ENCODE measurements at regions not wholly inside any gene's neighbourhood (a gene's known extent, or its start where the extent isn't known, plus 50 kb on each side); places are given as distances from the start of the nearest gene placed in this dataset.

DNA sequence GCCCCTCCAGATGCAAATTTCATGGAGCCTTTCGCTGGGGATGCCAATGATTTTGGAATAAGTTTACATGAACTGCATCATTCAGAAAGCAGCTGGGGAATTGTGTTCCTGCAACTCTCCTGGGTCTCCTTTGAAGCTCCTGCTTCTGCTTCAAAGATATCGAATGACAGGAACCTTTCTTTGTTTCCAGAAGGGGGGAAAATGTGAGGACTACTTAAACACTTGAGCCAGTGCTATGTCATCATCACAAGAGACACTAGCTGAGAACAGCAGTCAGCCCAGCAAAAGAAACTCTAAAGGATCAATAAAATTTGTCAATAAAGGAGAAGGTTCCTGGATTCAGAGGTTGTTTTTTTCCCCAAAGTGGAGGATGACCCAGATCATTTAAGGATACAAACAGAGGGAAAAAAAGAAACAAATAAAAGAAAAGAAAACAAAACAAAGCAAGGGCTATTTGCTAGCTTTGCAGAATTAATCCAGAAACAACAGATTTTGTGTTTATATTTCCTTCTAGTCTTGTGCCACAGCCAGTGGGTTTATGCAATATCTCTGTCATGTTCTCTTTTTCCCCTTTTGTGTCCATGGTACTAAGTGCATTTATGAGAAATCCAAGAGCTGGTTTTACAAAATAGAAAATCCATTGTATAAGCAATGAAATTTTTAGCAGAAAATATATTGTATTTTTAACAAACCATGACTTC, 463.7 kb downstream of the CDH2 start:
- in situ Hi-C loops (cut with HindIII; ENCODE audit: low sequenced_read_pairs), result no loop called here
- DNase-seq (ENCODE audit: low spot score), result no peak

DNA sequence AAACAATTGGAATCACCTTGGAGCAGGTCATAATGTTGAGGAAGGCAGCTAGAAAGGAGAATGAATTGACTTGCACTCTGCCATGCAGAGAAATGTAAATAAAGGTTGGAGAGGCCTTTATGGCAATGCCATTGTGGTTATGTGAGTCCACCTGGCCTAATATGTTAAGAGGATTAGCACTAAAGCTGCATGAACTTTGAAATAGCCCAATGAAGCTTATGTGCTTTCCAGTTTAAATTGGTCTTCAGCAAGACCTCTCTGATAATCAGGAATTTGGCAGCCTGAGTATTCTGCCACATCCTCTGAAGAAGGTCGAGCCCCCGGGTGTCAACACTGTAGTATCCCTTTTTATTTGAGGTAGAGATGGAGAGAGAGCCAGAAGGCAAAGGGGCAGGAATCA, 464.9 kb downstream of the CDH2 start:
- no peak for DNase-seq (ENCODE audit: low spot score)
- in situ Hi-C loops (cut with HindIII; ENCODE audit: low sequenced_read_pairs), result no loop called here

DNA sequence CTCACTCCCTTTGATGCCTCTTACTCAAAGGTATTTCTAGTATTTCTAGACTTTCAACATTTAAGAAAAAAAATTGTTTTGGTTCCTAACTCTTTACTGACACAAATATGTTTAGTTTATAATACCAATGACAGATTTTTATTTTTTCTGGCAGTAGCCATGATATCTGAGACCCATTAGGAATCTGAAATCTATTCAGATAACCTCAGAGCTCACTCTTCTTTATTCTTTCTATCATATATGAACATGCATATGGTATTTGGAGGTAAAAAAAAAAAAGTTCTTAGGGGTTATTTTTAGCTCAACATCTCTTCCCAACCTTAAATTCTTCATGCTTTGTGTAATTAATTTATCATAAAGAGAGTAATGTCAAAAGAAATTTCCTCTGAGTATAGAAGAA, 465.5 kb downstream of the CDH2 start:
- DNase-seq (ENCODE audit: low spot score), result no peak
- in situ Hi-C loops (cut with HindIII; ENCODE audit: low sequenced_read_pairs), result no loop called here

DNA sequence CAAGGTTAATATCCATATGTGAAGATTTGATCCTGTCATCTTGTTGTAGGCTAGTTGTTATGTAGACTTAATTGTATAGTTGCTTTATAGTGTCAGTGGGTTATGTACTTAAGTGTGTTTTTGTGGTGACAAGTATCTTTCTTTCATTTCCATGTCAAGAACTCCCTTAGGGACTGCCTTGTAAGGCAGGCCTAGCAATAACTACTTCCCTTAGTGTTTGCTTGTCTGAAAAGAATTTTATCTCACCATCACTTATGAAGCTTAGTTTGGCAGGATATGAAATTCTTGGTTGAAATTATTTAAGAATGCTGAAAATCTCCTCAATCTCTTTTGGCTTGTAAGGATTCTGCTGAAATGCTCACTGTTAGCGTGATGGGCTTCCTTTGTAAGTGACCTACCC, 467.6 kb downstream of the CDH2 start:
- in situ Hi-C loops (cut with HindIII; ENCODE audit: low sequenced_read_pairs), result no loop called here
- no peak for DNase-seq (ENCODE audit: low spot score)

DNA sequence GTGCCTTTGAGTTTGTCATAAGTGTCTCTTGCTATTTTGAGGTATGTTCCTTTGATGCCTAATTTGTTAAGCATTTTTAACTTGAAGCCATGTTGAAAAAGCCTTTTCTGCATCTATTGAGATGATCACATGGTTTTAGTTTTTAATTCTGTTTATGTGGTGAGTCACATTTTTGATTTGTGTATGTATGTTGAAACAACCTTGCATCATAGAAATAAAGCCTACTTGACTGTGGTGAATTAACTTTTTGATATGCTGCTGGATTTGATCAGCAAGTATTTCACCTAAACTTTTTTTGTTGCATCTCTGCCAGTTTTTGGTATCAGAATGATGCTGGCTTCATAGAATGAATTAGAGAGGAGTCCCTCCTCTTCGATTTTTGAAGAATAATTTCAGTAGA, 469.7 kb downstream of the CDH2 start:
- in situ Hi-C loops (cut with HindIII; ENCODE audit: low sequenced_read_pairs), result no loop called here
- DNase-seq (ENCODE audit: low spot score), result no peak

DNA sequence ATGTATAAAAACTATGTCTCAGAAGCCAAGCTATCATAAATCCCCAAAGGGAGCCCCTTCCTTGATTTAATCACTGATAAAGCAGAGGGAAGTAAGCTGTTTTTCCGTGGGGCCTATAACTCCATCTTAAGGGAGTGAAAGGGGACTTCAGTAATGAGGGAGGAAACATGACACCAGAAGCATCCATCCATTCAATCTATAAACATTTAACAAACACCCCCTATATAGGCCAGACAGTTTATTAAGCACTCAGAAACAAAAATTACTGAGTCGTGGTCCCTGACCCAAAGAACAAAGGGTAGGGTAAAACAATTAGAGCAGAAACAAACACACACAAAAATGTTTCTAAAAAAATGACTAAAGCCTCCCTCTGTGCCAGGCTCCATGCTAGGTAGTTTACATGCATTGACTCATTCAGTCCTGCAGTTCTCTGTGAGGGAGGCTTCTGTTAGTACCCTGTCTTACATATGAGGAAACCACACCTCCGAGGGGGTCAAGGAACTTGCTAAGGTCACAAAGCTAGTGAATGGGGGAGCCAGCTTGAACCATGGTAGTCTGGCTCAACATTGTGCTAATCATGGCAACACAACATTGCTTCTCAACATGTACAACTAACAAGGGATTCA, 472.1 kb downstream of the CDH2 start:
- in situ Hi-C loops (cut with HindIII; ENCODE audit: low sequenced_read_pairs), result no loop called here
- DNase-seq (ENCODE audit: low spot score), result no peak

DNA sequence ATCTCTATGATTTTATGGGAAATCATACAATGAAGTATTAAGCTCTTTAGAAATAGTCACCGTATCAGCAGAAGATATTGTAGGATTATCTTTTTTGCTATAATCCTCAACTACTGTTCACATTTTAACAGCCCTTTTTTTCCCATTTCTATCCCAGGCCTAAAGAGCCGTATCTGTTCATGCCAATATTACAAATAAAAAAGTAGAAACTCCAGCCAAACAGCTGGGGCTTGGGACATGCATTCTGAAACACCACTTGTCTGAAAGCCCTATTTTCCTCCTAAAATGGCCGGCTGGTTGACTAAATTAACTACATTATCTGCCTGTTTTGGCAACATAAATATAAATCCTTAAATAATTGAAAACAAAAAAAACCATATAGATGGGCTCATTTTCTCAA, 477.8 kb downstream of the CDH2 start:
- DNase-seq (ENCODE audit: low spot score), result no peak
- in situ Hi-C loops (cut with HindIII; ENCODE audit: low sequenced_read_pairs), result no loop called here

DNA sequence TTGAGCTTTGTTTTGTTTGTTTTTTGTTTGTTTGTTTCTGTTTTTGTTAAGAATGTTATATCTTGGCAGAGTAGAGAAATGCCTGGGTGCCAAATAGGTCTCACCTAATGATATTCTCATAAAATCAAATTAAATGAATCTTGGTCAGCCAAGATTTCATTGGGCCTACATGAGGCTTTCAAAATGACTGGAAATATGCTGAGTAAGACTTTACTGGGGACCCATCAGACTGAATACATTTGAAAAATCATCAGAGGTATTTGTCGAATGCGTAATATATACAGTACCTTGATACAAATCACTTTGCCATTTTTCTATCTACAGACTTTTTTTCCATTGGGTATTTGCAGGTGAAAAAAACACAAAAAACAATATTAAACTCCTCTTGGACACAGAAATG, 480.8 kb downstream of the CDH2 start:
- DNase-seq (ENCODE audit: low spot score), result no peak
- in situ Hi-C loops (cut with HindIII; ENCODE audit: low sequenced_read_pairs), result no loop called here

DNA sequence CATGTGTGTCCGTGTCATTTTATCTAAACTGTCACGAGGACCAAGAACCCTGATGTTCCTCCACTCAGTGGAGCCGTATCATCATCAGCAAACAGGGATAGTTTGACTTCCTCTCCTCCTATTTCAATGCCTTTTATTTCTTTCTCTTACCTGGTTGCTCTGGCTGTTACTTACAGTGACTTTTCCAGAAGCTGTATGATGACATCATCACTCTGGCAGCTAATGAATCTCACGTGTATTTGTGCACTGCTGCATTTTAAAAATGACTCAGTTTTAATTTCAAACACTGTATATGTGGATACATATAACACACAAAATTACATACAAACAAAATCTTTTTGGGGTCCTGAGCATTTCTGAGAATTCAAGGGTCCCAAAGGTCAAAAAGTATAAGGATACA, 481.4 kb downstream of the CDH2 start:
- no peak for DNase-seq (ENCODE audit: low spot score)
- in situ Hi-C loops (cut with HindIII; ENCODE audit: low sequenced_read_pairs), result no loop called here

DNA sequence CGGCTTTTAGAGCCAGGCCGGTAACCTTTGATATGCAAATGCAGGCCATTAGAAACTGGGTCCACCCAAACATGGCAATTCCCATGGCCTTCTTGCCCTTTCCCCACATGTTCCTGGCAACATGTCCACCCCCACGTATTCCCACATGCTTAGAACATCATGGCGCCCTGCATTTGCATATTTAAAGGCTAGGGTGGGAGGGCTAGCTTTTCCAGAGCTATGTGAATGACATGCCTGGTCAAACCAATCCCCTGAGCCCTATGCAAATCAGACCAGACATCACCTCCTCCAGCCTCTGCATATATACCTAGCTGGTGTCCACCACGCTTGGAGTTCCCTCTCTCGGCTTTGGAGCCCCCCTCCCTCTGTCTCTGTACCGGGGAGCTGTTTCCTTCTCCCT, 481.9 kb downstream of the CDH2 start:
- in situ Hi-C loops (cut with HindIII; ENCODE audit: low sequenced_read_pairs), result no loop called here
- no peak for DNase-seq (ENCODE audit: low spot score)

DNA sequence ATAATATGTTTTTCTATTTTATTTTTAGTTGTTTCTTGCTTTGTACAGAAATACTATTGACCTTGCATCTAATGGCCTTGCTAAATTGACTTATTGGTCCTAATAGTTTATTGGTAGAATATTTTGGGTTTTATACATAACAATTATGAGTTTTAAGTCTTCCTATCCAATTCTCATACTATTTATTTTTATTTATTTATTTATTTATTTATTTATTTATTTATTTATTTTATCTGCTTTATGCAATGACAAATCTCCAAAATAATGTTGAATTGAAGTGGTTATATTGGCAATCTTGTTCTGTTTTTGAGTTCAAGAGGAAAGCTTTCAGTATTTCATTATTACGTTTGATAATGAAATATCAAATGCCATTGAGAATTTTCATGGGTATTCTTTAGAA, 488.3 kb downstream of the CDH2 start:
- DNase-seq (ENCODE audit: low spot score), result no peak
- in situ Hi-C loops (cut with HindIII; ENCODE audit: low sequenced_read_pairs), result no loop called here

DNA sequence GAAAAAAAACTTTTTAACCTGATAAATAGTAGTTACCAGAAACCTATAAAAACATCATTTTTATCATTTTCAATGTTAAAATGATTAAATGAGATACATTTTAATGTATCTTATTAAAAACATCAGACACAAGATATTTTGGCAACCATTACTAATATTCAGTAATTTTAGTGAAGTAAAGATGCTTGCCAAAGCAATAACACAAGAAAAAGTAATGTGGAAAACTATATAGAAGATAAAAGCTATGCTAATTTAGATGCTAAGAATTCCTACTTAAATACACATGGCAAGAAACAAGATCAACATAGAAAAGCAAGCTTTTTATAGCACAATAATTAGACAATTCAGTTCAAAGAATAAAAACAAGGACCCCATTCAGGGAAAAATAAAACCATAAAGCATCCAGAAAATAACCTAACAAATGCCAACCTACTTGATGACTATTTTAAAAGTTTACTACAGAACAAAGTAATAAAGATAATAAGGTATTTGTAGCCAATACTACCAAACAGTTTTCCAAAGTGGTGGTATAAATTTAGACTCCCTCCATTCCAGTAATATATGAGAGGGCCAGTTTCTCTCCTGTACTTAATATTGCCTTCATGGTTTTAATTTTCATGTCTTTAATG, 489.5 kb downstream of the CDH2 start:
- DNase-seq (ENCODE audit: low spot score), result no peak
- in situ Hi-C loops (cut with HindIII; ENCODE audit: low sequenced_read_pairs), result no loop called here

DNA sequence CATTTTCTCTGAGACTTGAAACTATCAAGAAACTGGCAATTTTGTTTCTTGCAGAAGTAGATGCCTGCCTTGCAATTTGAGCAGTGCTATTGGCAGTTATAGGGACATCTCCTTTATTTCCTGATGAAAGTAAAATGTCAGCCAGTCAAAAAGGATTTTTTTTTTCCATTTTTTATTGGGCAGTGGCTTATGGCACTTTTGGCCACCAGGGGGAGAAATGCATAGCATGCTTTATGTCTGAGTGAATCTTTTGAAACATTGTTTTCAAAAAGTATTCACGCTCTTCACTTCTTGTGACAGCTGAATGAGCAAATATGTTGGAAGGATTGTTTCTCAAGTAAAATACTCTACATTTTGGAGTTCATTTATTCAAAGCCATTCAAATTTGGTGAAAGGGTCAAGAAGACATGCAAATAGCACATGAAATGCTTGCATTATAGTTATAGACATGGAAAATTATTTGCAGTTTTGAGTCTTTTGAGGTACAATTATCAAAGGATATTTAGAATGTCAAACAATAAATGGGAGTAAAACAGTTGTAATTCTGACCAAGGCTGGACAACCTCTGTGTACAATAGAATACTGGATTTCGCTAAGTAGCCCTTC, 491.0 kb downstream of the CDH2 start:
- in situ Hi-C loops (cut with HindIII; ENCODE audit: low sequenced_read_pairs), result no loop called here
- DNase-seq (ENCODE audit: low spot score), result peak; percentile 15

DNA sequence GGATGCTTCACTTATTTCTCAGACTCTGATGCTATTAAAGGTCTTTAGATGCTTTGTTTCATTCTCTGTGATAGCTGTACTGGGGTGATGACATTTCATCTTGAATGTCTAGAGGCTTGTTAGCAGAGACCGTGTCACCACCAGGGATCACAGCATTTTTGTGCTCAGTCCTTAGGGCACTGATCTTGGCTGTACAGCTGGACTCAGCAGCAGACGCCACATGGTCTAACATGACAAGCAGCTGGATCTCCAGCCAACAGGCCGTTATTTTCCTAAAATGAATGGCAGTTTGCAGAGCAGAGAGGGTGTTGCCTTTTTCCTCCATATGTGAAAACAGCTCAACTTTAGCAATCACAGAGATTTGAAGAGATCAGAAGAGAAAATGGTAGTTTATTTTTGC, 491.8 kb downstream of the CDH2 start:
- no peak for DNase-seq (ENCODE audit: low spot score)
- in situ Hi-C loops (cut with HindIII; ENCODE audit: low sequenced_read_pairs), result no loop called here

DNA sequence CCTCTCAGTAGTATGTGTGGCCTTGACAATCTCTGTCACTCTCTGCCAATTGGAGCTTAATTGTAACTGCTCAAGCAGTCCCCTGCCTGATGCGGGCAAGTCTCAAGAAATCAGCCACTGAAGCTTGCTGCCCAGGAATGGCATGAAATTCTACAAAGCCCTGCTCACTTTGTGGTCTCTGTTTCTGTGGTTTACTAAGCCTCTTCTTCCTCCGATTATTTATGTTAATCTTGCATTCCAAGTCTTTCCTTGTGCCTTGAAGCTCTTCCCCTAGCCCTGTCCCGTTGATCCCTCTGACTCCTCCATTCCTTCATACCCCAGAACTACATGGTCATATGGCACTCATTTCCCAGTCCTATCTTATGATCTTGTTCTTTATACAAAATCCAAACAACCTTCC, 489.3 kb upstream of the CHST9 start:
- DNase-seq (ENCODE audit: low spot score), result no peak
- in situ Hi-C loops (cut with HindIII; ENCODE audit: low sequenced_read_pairs), result no loop called here

DNA sequence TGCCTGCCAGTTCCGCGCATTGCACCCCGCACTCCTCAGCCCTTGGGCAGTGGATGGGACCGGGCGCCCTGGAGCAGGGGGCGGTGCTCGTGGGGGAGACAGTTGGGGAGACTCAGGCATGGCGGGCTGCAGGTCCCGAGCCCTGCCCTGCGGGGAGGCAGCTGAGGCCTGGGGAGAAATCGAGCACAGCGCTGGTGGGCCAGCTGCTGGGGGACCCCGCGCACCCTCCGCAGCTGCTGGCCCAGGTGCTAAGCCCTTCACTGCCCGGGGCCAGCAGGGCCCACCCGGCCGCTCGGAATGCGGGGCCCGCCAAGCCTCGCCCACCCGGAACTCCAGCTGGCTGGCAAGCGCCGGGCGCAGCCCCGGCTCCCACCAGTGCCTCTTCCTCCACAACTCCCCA, 488.8 kb upstream of the CHST9 start:
- in situ Hi-C loops (cut with HindIII; ENCODE audit: low sequenced_read_pairs), result no loop called here
- no peak for DNase-seq (ENCODE audit: low spot score)

DNA sequence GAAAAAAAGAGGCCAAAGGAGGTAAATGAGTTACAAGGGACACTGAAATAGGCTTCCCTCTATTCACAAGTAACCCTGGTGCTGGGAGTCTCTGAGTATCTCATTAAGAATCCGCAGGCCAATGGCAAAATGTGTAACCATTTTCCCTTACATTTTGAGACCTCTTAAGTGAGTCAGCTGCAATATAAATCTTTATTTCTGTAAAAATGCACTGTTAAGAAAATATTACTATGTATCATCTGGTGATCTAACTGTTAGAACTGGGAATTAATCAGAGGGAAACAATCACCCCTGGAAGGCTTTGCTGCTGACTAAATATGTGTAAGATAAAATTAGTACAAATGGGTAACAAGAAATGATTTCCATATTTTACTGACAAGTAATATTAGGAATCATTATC, 483.1 kb upstream of the CHST9 start:
- in situ Hi-C loops (cut with HindIII; ENCODE audit: low sequenced_read_pairs), result no loop called here
- DNase-seq (ENCODE audit: low spot score), result no peak

DNA sequence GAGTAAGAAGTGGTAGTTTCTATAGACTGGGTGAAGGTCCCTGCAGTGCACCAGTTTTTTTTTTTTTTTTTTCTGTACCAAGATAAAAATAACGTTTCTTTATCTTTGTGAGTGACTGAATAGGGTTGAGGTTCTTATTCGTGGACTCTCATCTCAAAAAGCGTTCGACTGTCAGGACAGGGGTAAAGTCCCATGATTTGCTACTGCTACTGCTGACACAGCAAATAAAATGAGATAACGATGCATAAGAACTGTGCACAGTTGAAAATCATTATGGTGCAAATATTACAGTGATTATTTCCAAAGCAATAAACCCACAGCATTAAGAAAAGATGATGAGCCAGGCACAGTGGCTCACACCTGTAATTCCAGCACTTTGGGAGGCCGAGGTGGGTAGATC, 482.0 kb upstream of the CHST9 start:
- in situ Hi-C loops (cut with HindIII; ENCODE audit: low sequenced_read_pairs), result no loop called here
- DNase-seq (ENCODE audit: low spot score), result no peak

DNA sequence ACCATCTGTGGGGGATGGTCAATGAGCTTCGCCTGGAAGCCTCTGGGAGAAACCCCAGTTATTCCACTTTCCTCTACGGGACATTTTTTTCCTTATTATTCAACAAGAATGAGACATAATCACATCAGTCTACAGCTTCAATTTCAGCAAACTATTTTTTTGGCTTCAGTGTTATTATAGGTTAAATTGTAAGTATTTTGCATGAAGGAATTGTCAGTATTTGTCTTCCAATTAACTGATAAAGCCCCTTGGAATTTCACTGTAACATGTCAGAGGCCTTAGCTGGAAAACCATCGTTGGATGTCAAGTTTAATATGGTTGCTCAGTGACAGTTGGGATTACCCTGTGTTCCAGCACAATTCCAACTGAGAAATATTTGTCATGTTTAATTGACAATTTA, 480.9 kb upstream of the CHST9 start:
- no peak for DNase-seq (ENCODE audit: low spot score)
- in situ Hi-C loops (cut with HindIII; ENCODE audit: low sequenced_read_pairs), result no loop called here

DNA sequence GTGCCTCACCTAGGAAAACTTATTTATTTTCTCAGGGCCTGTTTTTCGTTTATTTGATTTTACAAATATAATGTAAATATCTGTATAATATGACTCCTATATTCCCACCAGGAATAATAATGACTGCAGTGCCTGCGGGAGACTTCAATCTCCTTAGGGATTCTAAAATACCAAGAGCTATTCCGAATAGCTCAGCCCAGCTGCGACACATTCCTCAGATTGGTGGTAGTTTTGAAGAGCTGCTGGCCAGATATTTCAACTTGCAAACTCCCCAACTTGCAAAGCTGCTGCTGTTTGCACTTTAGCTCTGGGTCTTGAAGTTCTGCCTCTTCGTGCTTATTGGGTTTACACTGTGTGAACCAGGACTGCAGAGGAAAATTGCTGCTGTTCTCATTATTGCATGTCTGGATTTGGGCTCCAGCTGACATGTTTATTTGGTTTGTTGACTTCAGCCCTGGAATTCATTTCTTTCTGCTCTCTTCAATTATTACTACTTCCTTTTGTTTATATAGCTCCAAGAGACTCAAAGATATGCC, 480.2 kb upstream of the CHST9 start:
- in situ Hi-C loops (cut with HindIII; ENCODE audit: low sequenced_read_pairs), result no loop called here
- no peak for DNase-seq (ENCODE audit: low spot score)

Data from G401 (cell line).